Naive thymus-derived CD4-positive, alpha-beta T cell (primary cell): ENCODE measurements at regions not wholly inside any gene's neighbourhood (a gene's known extent, or its start where the extent isn't known, plus 50 kb on each side); places are given as distances from the start of the nearest gene placed in this dataset.
A peak's percentile ranks its signal among the peaks of the same experiment; 100 is the strongest.

Source experiments
- ATAC-seq: fragments of 150-1000 bp; cut with Tn5 transposase; 2 replicates; pipeline ENCODE4 v1.10.0; 2021; ENCODE audit warnings: mild to moderate bottlenecking, moderate library complexity
- CTCF ChIA-PET: fragments of 350-600 bp; sonication (Branson Sonifier 250); formaldehyde crosslinking; loops from one replicate; lab custom pipeline; 2021; ENCODE audit warnings: antibody characterized with exemption; lab: Charles Lee
- POLR2A ChIA-PET: fragments of 350-600 bp; sonication (Branson Sonifier 250); formaldehyde crosslinking; loops from one replicate; lab custom pipeline; 2021; ENCODE audit warnings: antibody characterized with exemption, inconsistent platforms; lab: Charles Lee
- DNase-seq, 9 donors: peaks; one replicate each; pipeline versions ENCODE4 v3.0.0 to v3.0.0-alpha.2; 2020 to 2022; ENCODE audit warnings: mixed read lengths in 1 of 9
- H3K27ac ChIP-seq: one replicate; pipeline ENCODE4 v1.7.0; 2013; ENCODE audit warnings: mild to moderate bottlenecking, low read depth, low read length, moderate library complexity
- H3K27me3 ChIP-seq, 2 donors: one replicate each; pipeline ENCODE4 v1.7.0; 2013; ENCODE audit warnings: low read length in 2 of 2, mild to moderate bottlenecking in 2 of 2, moderate library complexity in 2 of 2; ENCODE audit not compliant: control insufficient read depth in 2 of 2, insufficient read depth in 2 of 2
- H3K36me3 ChIP-seq, 3 experiments: 1 replicate in 2 of 3; 2 replicates in 1 of 3; pipeline ENCODE4 v1.7.0; 2013; ENCODE audit warnings: low read length in 3 of 3, mild to moderate bottlenecking in 3 of 3, moderate library complexity in 1 of 3; ENCODE audit not compliant: insufficient read depth in 3 of 3, control insufficient read depth in 2 of 3
- H3K4me1 ChIP-seq, 2 donors: one replicate each; pipeline ENCODE4 v1.7.0; 2013; ENCODE audit warnings: low read length in 2 of 2, mild to moderate bottlenecking in 2 of 2, moderate library complexity in 1 of 2; ENCODE audit not compliant: control insufficient read depth in 2 of 2, insufficient read depth in 2 of 2
- H3K4me3 ChIP-seq: 2 replicates; pipeline ENCODE4 v1.7.0; 2013; ENCODE audit warnings: mild to moderate bottlenecking, low read length
- H3K9me3 ChIP-seq, 3 experiments: 1 replicate in 2 of 3; 2 replicates in 1 of 3; pipeline ENCODE4 v1.7.0; 2013; ENCODE audit warnings: low read length in 3 of 3; ENCODE audit not compliant: control insufficient read depth in 2 of 3
- H3K27ac Mint-ChIP-seq, 9 donors: one replicate each; pipeline ENCODE4 v1.8.0; 2020 to 2022; ENCODE audit warnings: mixed read lengths in 9 of 9, mild to moderate bottlenecking in 8 of 9, moderate library complexity in 5 of 9, inconsistent platforms in 2 of 9
- H3K27me3 Mint-ChIP-seq, 5 donors: one replicate each; pipeline ENCODE4 v1.8.0; 2021 to 2022; ENCODE audit warnings: mixed read lengths in 5 of 5, mild to moderate bottlenecking in 1 of 5
- H3K36me3 Mint-ChIP-seq, 5 donors: one replicate each; pipeline ENCODE4 v1.8.0; 2020 to 2022; ENCODE audit warnings: mixed read lengths in 5 of 5, mild to moderate bottlenecking in 3 of 5, inconsistent platforms in 1 of 5
- H3K4me1 Mint-ChIP-seq, 7 donors: one replicate each; pipeline ENCODE4 v1.8.0; 2020 to 2022; ENCODE audit warnings: mixed read lengths in 7 of 7, mild to moderate bottlenecking in 3 of 7, inconsistent platforms in 1 of 7
- H3K4me3 Mint-ChIP-seq, 10 donors: one replicate each; pipeline ENCODE4 v1.8.0; 2020 to 2022; ENCODE audit warnings: mild to moderate bottlenecking in 10 of 10, mixed read lengths in 10 of 10, moderate library complexity in 6 of 10, inconsistent platforms in 2 of 10
- H3K9me3 Mint-ChIP-seq, 11 donors: one replicate each; pipeline ENCODE4 v1.8.0; 2020 to 2022; ENCODE audit warnings: mixed read lengths in 11 of 11, mild to moderate bottlenecking in 4 of 11, inconsistent platforms in 1 of 11, moderate library complexity in 1 of 11
- intact Hi-C, 2 donors: fragments of 100-400 bp; cut with micrococcal nuclease; formaldehyde crosslinking; loops; one replicate each; pipeline ENCODE4 v1.15.1; 2023

DNA sequence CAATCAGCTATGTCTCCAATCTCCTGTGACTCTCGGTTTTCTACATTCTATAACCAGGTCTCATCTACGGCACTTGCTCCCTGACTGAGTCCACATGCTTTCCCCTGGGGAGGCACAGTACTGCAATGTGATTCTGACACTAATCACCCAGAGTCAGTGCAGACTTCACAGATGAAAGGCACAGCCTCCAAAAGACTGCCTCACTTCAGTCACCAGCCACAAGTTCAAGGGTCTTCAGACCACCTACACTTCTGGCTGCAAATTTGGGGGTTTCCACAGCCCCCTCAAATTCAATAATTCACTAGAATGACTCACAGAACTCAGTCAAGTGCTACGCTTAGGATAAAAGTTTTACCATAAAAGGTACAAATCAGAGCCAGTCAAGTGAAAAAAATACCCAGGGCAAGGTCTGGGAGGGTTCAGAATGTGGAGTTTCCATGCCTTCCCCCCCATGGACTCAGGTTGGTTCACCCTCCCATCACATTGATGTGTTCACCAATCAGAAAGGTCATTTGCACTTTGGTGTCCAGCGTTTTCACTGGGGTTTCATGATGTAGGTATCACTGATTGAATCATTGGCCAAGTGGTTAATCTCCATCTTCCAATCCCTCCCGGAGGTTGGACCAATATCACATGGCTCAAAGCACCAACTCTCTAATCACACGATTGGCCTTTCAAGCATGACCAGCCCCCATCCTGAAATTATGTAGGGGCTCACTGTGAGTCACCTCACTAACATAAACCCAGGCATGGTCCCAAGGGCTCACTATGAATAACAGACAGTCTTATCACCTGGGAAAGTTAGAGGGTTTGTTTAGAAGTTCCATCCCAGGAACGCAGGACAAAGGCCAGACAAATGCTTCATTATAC lies 182.9 kb upstream of the CAMK1G start:
- no peaks in the 10 kb centered on the region for H3K9me3 Mint-ChIP-seq
- H3K36me3 ChIP-seq = no peaks in the 10 kb centered on the region
- POLR2A ChIA-PET = no interaction called here
- H3K4me3 ChIP-seq = no peak overlapping the region
- intact Hi-C loops = no loop called here
- CTCF ChIA-PET = no interaction called here
- no peak overlapping the region for H3K27ac Mint-ChIP-seq
- no peak overlapping the region for H3K27ac ChIP-seq
- H3K9me3 ChIP-seq = no peaks in the 10 kb centered on the region
- H3K27me3 Mint-ChIP-seq = peaks cover 9 to 20% (median 13%) of the 10 kb centered on the region in 5 donors
- H3K4me3 Mint-ChIP-seq = no peak overlapping the region
- no peak for DNase-seq
- H3K36me3 Mint-ChIP-seq = no peaks in the 10 kb centered on the region
- H3K27me3 ChIP-seq = no peaks in the 10 kb centered on the region
- no peaks in the 10 kb centered on the region for H3K4me1 ChIP-seq
- H3K4me1 Mint-ChIP-seq = peaks cover 0 to 7% (median 0%) of the 10 kb centered on the region in 7 donors
- ATAC-seq = no peak

DNA sequence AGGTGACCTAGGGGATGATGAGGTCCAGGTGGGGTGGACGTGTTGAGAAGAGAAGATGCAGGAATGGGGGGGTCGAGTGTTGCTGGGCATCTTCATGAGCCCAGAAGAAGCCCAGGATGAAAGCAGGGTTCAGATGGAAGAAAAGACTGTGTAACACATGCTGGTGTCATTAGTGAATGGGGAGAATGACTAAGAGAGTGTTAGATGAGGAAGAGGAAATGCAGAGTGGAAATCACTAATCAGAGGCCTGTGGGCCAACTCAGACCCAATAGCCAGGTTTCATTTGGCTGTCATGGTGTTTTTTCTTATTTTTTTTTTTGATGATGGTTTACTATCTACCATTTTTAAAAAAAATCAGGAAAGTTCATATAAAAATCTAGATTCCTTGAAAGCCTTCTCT lies 180.8 kb upstream of the CAMK1G start:
- H3K36me3 Mint-ChIP-seq = no peaks in the 10 kb centered on the region
- DNase-seq (no peak), ATAC-seq (no peak)
- H3K4me3 ChIP-seq = no peak overlapping the region
- H3K9me3 ChIP-seq = no peaks in the 10 kb centered on the region
- H3K27ac Mint-ChIP-seq = no peak overlapping the region
- ChIA-PET POLR2A (no interaction called here), CTCF (no interaction called here)
- H3K4me1 ChIP-seq = no peaks in the 10 kb centered on the region
- H3K27me3 ChIP-seq = no peaks in the 10 kb centered on the region
- H3K4me3 Mint-ChIP-seq = no peak overlapping the region
- intact Hi-C loops = no loop called here
- no peak overlapping the region for H3K27ac ChIP-seq
- no peaks in the 10 kb centered on the region for H3K9me3 Mint-ChIP-seq
- peaks cover 0 to 5% (median 0%) of the 10 kb centered on the region in 7 donors for H3K4me1 Mint-ChIP-seq
- no peaks in the 10 kb centered on the region for H3K36me3 ChIP-seq
- peaks cover 5 to 14% (median 9%) of the 10 kb centered on the region in 5 donors for H3K27me3 Mint-ChIP-seq

DNA sequence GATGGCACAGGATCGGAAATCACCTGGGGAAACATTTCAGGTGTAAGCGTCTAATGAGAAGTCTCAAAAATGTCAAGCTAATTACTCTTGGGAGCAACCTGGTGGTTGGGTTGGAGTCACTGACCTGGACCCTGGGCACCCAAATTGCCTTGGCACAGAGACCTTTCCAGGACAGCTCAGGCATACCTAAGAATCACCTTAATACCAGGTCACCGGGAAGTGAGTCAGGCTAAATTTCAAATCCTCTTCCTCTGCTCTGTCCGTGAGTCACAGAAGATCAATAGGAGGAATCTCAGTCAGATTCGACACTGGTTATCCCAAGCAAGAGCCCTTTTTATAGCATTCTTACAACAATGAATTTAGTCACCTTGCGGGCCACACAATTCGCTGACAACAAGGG lies 179.6 kb upstream of the CAMK1G start:
- Mint-ChIP-seq H3K4me3 (no peak overlapping the region), H3K9me3 (peaks cover 0 to 2% (median 0%) of the 10 kb centered on the region in 11 donors), H3K4me1 (peaks cover 0 to 2% (median 0%) of the 10 kb centered on the region in 7 donors), H3K36me3 (no peaks in the 10 kb centered on the region), H3K27me3 (peaks cover 4 to 20% (median 7%) of the 10 kb centered on the region in 5 donors), H3K27ac (no peak overlapping the region)
- Histone ChIP-seq H3K27me3 (no peaks in the 10 kb centered on the region), H3K9me3 (no peaks in the 10 kb centered on the region), H3K4me1 (no peaks in the 10 kb centered on the region), H3K36me3 (no peaks in the 10 kb centered on the region), H3K27ac (no peak overlapping the region), H3K4me3 (no peak overlapping the region)
- intact Hi-C loops = no loop called here
- no peak for ATAC-seq
- CTCF ChIA-PET = no interaction called here
- POLR2A ChIA-PET = no interaction called here
- no peak for DNase-seq

DNA sequence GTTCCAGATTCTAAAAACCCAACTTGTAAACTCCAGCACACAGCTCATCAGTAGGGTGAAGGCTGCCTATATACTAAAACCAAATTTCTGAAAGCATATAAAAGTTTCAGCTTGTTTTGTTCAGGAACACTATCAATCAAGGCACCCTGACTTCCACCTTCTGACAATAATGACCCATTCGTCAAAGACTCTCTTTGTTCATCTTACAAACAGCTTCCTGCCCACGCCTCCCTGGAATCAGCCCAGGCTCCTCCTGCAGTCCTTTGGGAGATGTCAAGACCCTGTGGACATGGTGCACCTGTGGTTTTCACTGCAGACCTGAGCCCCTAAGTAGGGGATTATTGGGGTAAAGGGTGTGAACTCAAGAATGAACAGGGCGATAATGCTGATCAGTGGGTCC lies 178.9 kb upstream of the CAMK1G start:
- H3K4me3 Mint-ChIP-seq = no peak overlapping the region

DNA sequence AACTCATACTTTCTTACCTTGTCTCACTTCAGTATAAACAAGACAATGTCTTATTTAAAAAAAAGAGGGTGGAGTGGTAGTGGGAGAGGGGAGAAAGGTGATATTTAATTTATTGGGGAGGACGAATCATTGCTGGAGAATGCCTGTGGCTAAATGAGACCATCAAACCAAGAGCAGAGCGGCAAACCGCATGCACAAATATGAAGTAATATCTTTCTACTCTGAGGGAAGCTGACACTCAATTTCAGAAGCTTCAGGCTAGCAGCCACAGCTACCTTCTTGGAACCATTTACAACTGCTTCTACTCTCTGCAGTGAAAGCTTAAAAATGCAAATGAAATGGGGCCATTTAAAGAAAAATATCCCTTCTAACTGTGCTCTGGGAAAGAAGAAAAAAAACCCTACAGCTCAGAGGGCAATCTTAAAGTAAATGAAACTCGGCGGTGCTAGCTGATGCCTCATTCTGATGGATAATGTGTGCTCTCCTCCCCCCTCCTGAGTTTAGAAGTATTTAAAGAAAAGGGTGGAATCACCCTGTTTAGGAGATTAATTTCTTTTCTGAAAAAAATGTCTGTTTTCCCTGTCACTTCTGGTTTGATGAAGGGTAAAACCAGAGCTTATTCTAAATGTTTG lies 178.2 kb upstream of the CAMK1G start:
- Histone ChIP-seq H3K27me3 (no peaks in the 10 kb centered on the region), H3K9me3 (no peaks in the 10 kb centered on the region), H3K36me3 (no peaks in the 10 kb centered on the region), H3K4me1 (no peaks in the 10 kb centered on the region), H3K4me3 (no peak overlapping the region), H3K27ac (no peak overlapping the region)
- H3K4me1 Mint-ChIP-seq = peaks cover 0 to 2% (median 0%) of the 10 kb centered on the region in 7 donors
- DNase-seq (no peak), ATAC-seq (no peak)
- H3K36me3 Mint-ChIP-seq = no peaks in the 10 kb centered on the region
- peaks cover 7 to 18% (median 10%) of the 10 kb centered on the region in 5 donors for H3K27me3 Mint-ChIP-seq
- no peak overlapping the region for H3K4me3 Mint-ChIP-seq
- H3K9me3 Mint-ChIP-seq = peaks cover 0 to 4% (median 0%) of the 10 kb centered on the region in 11 donors
- ChIA-PET CTCF (no interaction called here), POLR2A (no interaction called here)
- intact Hi-C loops = no loop called here
- no peak overlapping the region for H3K27ac Mint-ChIP-seq

More for the DNA sequence above, 178.9 kb upstream of the CAMK1G start:
- intact Hi-C loops = no loop called here
- ATAC-seq (no peak), DNase-seq (no peak)
- Histone ChIP-seq H3K27ac (no peak overlapping the region), H3K9me3 (no peaks in the 10 kb centered on the region), H3K4me3 (no peak overlapping the region), H3K36me3 (no peaks in the 10 kb centered on the region), H3K4me1 (no peaks in the 10 kb centered on the region), H3K27me3 (no peaks in the 10 kb centered on the region)
- peaks cover 7 to 20% (median 7%) of the 10 kb centered on the region in 5 donors for H3K27me3 Mint-ChIP-seq
- ChIA-PET CTCF (no interaction called here), POLR2A (no interaction called here)
- H3K4me1 Mint-ChIP-seq = peaks cover 0 to 2% (median 0%) of the 10 kb centered on the region in 7 donors
- peaks cover 0 to 2% (median 0%) of the 10 kb centered on the region in 11 donors for H3K9me3 Mint-ChIP-seq
- H3K27ac Mint-ChIP-seq = peak overlapping the region in 1 of 9 donors; percentile 18
- no peaks in the 10 kb centered on the region for H3K36me3 Mint-ChIP-seq

DNA sequence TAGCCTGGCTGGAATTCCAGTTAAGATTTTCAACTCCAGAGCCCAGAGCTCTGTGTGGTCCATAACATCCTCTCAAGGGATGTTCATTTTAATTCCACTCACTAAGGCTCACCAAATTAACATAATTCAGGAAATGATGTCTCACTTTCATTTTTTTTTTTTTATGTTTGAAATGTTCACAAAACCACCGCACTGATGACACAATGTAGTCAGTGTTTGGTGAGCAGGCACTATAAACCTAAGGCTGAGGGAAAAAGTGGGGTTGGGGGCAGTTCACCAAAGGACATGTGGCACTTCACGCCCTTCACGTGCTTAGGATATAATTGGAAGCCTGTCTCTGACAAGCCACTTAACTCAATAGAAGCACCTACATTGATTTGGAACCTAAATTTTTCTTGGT lies 177.3 kb upstream of the CAMK1G start:
- intact Hi-C loops = no loop called here
- Histone ChIP-seq H3K4me1 (no peaks in the 10 kb centered on the region), H3K9me3 (no peaks in the 10 kb centered on the region), H3K27ac (no peak overlapping the region), H3K36me3 (no peaks in the 10 kb centered on the region), H3K4me3 (no peak overlapping the region), H3K27me3 (no peaks in the 10 kb centered on the region)
- Mint-ChIP-seq H3K36me3 (no peaks in the 10 kb centered on the region), H3K9me3 (peaks cover 0 to 4% (median 0%) of the 10 kb centered on the region in 11 donors), H3K4me3 (no peak overlapping the region), H3K27me3 (peaks cover 7 to 22% (median 15%) of the 10 kb centered on the region in 5 donors), H3K27ac (no peak overlapping the region), H3K4me1 (peaks cover 0 to 2% (median 0%) of the 10 kb centered on the region in 7 donors)
- ChIA-PET CTCF (interaction anchor here (0.6 kb wide), 1 partner anchor 1207 kb away, joined by 3 read pairs; no protein-coding TSS in a partner anchor), POLR2A (no interaction called here)
- no peak for ATAC-seq
- DNase-seq = no peak
